NT2/D1 (cell line): ENCODE measurements at regions not wholly inside any gene's neighbourhood (a gene's known extent, or its start where the extent isn't known, plus 50 kb on each side); places are given as distances from the start of the nearest gene placed in this dataset.

Source experiments
- SUZ12 ChIP-seq: IDR thresholded peaks from 2 replicates; pipeline ENCODE4 v1.6.1; 2011; ENCODE audit not compliant: insufficient read length, insufficient read depth; ENCODE audit errors: extremely low read depth
- YY1 ChIP-seq: IDR thresholded peaks from 2 replicates; pipeline ENCODE4 v1.6.1; 2011; ENCODE audit not compliant: insufficient read length, insufficient read depth
- ZNF274 ChIP-seq: IDR thresholded peaks from 2 replicates; pipeline ENCODE4 v1.6.1; 2011; ENCODE audit warnings: mild to moderate bottlenecking, low read depth, low read length

DNA sequence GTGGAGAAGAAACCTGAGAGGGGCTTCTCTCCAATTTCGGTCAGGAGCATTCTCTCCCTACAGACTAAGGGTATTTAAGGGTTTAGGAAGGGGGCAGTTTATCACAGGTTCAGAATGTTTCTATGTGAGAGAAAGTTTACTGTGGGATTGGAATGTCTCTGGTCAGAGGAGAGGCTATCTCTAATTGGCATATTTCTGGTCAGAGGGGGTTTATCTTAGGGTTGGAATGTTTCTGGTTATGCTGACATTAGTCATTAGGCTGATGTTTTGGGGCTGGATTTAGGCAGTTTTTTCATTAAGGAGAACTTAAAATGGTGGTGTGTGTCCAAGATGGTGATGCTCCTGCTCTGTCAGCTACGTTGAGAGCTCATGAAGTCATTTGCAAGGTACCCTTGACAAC lies 758.0 kb downstream of the TYW1 start:
- no peak for TF ChIP-seq SUZ12
- no peak for TF ChIP-seq YY1
- no peak for TF ChIP-seq ZNF274
